Fibroblast of lung (primary cell): ENCODE measurements at regions not wholly inside any gene's neighbourhood (a gene's known extent, or its start where the extent isn't known, plus 50 kb on each side); places are given as distances from the start of the nearest gene placed in this dataset.

ENCODE experiments used
- CTCF ChIP-seq, 2 donors: IDR thresholded peaks in 1 of 2; conservative IDR thresholded peaks in 1 of 2; 1 replicate in 1 of 2; 2 replicates in 1 of 2; pipeline ENCODE4 v1.5.1; 2011 to 2012; ENCODE audit warnings: low read length in 2 of 2, control low read depth in 1 of 2, inconsistent platforms in 1 of 2, low read depth in 1 of 2, mild to moderate bottlenecking in 1 of 2
- EZH2 ChIP-seq: IDR thresholded peaks from 2 replicates; pipeline ENCODE4 v1.5.1; 2012; ENCODE audit warnings: low read length, control low read depth, mild to moderate bottlenecking; ENCODE audit errors: missing control alignments

DNA sequence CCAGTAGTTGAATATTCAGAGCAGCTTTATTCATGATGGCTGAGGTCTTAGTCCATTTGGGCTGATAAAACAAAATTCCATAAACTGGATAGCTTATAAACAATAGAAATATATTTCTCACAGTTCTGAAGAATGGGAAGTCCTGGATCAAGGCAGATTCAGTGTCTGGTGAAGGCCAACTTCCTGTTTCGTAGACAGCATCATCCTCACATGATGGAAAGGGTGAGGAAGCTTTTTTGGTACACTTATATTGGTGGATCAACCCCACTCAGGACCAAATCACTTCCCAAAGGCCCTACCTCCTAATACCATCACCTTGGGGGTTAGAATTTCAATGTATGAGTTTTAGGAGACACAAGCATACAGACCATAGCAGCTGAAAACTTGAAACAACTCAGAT is 224.2 kb downstream of the CYB561 start:
- TF ChIP-seq CTCF (conservative IDR thresholded peaks at IDR 0.05 in 1 of 2, IDR thresholded peaks at IDR 0.05 in 1 of 2; ENCODE audit: low read depth in 1 of 2, low read length in 2 of 2) (no peak), EZH2 (no peak)
